HUDEP-2 (cell line): ENCODE measurements at regions not wholly inside any gene's neighbourhood (a gene's known extent, or its start where the extent isn't known, plus 50 kb on each side); places are given as distances from the start of the nearest gene placed in this dataset.

Source experiments
- DNase-seq, 76 experiments: peaks; one replicate each; lab custom pipeline; 2025; ENCODE audit not compliant: unreplicated experiment in 76 of 76; lab: John Stamatoyannopoulos, UW

- DNase-seq, result no peak
Observed at GRCh38 chr5:3365501-3366215, 230.0 kb upstream of the IRX1 start.

DNA sequence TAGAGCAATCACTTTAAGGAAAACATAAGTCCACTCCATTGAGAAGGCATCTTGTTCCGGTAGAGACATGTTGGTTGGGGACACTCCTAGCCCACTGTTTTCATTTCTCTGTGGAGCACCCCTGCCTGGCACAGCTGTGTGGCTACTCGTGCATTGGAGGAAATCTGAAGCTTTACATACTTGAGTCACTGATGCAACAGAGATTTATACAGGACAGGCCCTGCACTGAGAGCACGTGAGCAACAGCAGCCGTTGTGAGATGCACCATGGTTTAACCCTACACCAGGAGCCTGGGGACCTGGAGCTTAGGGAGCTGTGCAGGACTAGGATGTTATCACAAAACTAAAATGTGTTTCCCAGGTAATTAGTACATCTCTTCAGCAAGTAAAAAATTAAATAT, 230.7 kb upstream of the IRX1 start:
- DNase-seq, result no peak

DNA sequence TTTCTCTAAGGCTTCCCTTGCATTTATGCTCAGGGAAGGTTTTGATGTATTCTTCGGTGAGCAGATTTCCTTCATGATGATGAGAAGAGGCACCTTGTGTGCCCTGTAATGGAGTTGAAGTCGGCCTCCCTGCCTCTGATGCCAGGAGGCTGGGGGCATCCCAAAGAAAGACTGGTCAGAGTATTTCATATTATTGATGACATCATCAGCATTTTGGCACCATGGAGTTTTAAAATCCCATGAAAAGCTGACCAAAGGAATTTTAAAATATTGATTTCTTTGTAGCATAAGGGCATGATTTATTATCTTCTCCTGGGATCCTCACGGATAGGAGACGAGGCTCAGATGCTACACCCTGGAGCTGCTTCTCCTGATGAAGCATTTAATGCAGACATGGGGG, 231.2 kb upstream of the IRX1 start:
- DNase-seq, result no peak

- no peak for DNase-seq
Observed at GRCh38 chr5:3362606-3362910, 233.1 kb upstream of the IRX1 start.

DNA sequence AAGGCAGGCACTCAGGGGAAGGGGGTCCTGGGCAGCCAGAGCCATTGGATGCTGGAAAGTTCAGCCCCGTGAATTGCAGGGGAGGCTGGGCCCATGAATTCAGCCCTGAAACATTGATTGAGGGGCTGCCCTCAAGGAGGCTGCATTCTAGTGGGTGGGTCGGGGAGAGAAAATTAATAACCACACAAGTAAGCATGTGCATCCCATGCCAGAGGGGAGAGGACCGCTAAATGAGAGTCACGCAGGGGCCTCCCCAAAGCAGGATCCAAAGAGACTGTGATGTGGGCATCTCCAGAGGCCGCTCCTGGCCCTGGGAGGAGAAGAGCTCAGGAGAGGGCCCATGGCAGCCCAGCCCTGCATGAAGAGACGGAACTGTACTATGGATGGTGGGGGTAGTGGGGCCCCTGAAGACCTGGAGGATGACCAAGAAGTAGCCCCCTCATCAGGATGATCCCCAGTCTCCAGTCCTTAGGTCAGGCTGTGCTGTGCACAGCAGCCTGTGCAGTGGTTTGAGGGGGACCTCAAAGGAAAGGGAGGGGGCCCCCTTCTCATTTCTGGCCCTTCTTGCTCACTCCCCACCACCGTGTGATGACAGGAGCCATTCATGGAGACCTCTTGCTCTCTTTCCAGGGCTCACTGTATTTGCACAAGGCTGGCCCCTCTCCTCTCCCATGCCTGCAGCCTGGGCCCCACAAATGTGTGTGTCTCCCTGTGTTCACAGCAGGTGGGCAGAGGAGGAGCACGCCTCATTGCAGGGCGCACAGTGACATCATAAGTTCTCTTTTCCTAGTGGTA, 233.6 kb upstream of the IRX1 start:
- no peak for DNase-seq

GRCh38 chr5:3359642-3360041, 236.0 kb upstream of the IRX1 start:
- DNase-seq, result no peak

DNA sequence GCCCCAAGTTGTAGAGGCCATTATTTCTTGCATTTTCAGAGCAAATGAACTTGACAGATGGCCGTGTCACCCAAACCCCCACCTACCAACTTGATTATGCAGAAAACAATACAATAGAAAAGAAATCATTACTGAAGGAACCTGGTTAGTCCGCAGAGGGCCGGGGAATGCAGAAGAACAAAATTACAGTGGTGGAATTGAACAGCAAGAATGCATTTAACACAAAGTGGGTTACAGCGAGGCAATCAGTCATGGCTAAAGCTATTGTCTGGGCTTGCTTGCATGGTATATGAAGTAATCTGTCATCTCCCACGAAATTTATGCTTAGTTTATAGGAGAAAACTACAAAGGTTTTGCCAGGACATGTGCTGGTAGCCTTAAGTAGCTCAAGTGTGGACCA, 238.3 kb upstream of the IRX1 start:
- no peak for DNase-seq

DNA sequence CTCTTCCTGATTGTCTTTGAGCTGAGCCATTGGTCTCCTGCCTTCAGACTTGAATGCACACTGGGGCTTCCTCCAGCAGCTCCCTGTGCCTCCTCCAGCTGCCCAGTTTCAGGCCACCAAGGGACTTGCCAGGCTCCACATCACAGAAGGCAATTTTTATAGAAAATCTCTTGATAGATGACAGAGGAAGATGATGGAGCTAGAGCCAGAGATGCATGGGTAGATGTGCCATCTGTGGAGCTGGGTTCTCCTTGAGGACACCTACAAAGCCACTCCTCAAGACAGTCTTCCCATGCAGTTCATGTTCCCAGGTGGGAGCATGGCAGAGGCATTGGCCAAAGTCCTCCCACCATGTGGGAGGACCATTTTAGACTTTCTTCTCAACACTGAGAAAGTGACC, 239.6 kb upstream of the IRX1 start:
- DNase-seq, result no peak

DNA sequence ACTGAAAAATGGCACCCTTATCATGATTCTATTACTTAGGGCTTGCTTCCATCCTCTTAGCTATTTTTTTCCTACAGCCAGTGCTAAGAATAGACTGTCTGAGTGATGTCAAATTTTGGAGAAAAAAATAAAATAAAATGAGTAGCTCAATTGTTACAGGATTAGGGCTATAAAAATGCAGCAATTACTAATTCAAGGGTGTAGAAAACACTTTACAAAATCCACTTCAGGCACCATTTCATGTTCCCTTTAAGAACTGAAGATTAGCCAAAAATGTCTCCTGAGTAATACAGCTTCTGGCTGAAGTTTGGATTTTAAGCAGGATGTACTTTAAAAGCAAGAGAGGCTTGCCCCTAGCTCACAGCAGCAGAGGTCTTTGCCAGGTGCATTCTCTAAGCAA, 240.5 kb upstream of the IRX1 start:
- no peak for DNase-seq

DNA sequence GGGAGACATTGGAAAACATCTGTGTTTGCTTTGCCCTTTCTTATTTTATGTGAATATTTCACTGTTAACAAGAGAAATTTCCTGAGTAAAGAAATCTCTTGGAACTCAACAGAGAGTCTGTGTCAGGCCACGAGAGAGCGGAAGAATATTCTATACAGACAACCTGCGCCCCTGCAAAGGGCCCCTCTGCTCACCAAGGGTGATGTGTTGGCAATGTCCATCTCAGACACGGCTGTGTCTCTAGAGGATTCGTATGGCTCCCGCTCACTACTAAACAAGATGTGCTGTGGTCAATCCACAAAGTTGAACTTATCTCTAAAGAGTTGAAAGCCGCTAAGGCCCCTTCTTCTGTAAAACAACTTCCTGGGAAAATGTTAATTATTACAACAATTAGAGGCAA, 241.0 kb upstream of the IRX1 start:
- no peak for DNase-seq

DNA sequence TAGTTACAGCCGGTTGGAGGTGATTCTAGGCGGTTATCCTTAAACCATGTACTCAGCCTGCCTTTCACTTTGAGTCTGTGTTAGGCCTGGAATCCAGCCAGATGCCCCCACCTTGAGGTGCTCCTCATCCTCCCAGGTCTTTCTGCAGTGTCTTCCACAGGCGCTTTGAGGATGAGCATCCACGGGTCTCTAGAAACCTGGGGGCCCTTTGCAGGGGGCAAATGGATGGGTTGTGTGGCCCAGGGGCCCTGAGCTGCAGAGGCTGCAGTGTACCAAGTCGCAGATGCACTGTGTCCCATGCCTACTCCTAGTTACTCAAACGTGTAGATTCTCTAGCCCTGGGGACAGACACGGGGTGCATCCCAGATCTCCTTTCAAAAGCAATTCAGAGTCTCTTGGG, 242.1 kb upstream of the IRX1 start:
- DNase-seq, result no peak

- DNase-seq, result no peak
Observed at GRCh38 chr5:3352711-3353110, 242.9 kb upstream of the IRX1 start.

DNA sequence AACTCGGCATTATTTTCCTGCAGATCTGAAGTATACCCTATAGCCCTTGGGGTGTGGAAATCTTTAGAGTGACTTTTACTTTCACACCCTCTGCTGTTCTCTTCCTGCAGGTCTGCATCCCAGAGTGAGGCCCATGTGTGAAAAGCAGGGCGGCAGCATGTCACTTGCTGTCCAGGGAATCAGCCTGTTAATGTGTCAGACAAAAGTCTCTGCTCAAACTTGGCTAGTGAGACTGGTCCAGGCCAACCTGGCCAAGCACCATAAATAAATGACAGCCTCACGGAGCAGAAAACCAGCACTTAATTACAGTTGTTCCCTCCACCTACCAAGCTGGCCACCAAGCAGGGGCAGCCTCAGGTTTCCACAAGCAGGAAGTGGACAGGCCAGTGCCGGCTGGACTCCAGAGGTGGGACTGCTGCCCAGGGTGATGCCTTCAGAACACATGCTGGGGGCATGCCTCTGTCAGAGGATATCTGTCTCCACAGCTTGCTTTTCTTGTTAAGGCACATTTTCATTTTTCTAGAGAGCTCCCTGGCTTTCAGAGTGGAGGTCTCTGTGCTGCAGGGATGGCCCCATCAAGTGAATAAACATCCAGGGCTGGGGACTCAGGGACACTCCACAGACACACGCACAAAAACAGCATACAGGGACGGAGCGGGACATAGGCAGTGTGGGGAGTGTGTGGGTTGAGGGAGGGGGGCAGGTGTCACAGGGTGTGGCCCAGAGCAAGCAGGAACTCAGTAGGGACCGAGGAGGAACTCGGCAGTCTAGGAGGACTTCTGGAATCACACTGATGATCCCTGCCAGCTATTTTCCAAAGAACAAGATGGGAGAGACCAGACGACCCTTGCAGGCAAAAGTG, 243.8 kb upstream of the IRX1 start:
- no peak for DNase-seq

GRCh38 chr5:3350781-3351180, 244.9 kb upstream of the IRX1 start:
- DNase-seq, result no peak

DNA sequence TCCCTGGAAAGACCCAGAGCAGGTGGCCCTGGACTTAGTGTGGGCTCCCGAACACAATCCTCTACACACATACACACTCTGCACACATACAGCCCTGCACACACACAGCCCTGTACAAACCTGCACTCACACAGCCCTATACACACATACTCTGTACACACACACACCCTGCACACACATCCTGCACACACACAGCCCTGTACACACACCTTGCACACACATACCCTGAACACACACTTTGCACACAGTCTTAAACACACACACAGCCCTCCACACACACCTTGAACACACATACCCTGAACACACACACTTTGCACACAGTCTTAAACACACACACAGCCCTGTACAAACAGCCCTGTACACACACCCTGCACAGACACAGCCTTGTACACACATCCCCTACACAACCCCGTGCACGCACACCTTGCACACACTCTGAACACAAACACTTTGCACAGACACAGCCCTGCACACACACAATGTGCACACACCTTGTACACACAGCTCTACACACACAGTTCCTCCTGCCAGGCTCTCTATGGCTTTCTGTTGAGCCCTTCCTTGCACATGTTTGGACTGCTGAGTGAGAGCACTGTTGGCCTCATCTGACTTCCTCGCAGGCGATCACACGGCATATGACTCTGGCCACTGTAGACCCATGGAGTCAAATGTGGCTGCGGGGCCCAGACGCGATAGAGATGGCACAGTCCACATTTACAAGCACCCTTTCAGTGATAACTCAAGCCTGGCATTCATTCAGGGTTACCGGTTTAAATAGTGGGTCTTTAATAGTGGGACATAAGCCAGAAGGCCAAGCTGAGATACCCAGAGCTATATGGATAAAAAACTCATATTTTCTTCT, 245.7 kb upstream of the IRX1 start:
- DNase-seq, result no peak

DNA sequence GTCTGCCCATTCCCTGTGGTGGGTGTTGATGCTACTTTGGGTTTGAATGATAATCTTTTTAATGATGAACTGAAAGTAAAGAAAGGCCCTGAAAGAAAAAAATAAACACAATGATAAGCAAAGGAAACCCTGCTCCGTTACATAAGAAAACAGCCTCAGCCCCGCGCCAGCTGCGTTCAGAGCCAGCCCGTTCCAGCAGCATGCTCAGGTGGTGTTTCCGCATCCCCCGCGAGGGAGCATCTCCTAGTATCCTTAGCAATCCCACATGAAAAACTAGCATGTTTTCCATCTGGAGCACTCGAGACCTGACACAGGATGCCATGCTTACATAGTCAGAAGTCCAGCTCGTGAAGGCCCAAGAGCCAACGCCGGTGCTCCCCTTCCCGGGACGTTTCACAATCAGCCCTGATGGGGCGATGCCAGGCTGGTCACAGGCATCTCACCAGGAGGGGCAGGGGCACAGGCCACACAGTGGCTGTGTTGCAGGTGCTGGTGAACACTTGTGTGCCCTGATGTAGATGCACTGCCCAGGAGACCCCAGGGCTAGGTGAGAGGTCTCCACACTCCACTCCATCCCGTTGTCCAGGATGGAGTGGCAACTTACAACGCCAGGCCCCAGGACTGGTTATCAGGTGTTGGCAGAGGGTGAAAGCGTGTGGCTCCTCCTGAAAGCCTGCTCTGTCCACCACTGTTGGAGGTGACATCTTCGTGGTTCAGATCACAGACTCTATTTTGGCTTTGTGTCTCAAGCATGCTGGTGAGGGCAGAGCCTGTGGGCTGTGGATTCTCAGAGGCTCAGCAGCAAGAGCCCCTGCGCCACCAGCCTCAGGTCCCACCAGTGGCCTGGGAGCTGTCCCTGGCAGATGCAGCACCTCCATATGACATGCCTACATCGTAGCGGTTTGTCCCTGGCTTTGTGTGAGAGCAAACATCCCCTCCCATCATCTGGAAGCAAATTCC, 246.8 kb upstream of the IRX1 start:
- DNase-seq, result no peak

GRCh38 chr5:3347741-3348140, 247.9 kb upstream of the IRX1 start:
- no peak for DNase-seq

GRCh38 chr5:3346111-3346820, 249.4 kb upstream of the IRX1 start:
- no peak for DNase-seq

DNA sequence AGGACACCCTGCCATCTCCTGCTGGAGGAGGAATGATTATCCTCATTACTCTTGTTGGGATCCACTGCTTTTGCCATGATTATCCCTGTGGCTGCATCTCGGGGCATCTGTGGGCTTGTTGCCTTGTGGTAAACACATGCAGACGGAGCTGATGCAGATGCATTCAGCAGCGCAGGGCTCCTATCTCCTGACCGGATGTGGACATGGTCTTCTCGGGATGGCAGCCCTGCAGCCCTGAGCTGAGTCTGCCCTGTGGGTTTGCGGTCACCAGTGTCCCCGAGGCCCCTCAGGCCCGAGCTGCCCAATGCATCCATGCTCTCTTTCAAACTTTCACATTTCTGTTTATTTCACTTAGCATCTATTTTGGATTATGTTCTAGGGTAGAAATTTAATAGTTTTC, 250.4 kb upstream of the IRX1 start:
- DNase-seq, result no peak
